NK-92 treated with Interleukin-12 subunit alpha and Interleukin-12 subunit beta, amount 100 ng/mL, for 24 hours (cell line): ENCODE measurements at regions not wholly inside any gene's neighbourhood (a gene's known extent, or its start where the extent isn't known, plus 50 kb on each side); places are given as distances from the start of the nearest gene placed in this dataset.
"Not testable (repeated sequence)": the region's sequence is repeated elsewhere in the genome, so short reads cannot be mapped to it uniquely, and the experiment has no call there.

Experiments
- DNase-seq: peaks from one replicate; lab custom pipeline; 2025; lab: John Stamatoyannopoulos, UW

GRCh38 chr6:3900744-3901336, 51.7 kb downstream of the FAM50B start:
- DNase-seq, result no peak

DNA sequence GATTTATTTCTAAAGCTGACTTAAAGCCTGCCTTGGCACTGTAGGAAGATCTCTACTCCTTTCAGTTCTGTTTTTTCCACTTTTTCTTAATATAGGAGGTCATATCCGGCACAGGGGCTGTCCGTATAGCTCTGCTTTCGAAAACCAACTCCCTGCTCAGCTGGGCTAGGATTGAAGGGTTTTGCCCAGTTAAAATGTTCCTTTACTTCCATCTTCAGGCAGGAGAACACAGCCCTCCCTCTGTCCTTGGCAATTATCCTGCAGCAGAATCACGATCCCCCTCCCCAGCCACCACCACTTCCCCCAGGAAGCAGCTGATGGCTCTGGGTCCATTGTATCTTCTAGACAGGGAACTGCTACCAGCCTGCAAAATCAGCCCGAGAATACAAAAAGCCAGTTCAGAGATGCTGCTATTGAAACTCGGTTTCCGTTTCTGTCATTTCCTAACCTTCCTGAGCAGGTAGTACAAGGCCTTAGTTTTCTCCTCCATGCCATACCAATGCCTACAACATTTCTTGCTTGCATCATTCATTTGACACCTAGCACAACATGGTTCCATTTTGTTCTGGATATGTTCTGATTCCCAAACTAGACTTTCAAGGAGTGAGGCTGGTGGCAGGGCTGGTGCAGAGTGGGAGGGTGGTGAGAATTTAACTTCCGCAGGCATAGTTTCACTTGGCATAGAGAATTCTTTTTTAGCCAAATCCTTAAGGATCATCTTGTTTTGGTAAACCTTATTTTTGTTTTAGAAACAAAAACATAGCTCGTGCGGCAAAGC, 53.9 kb downstream of the FAM50B start:
- no peak for DNase-seq

GRCh38 chr6:3904518-3904917, 55.3 kb downstream of the FAM50B start:
- no peak for DNase-seq

GRCh38 chr6:3905945-3906845, 57.0 kb downstream of the FAM50B start:
- DNase-seq, result no peak

- no peak for DNase-seq
Observed at GRCh38 chr6:3906846-3907151, 57.6 kb downstream of the FAM50B start.

DNA sequence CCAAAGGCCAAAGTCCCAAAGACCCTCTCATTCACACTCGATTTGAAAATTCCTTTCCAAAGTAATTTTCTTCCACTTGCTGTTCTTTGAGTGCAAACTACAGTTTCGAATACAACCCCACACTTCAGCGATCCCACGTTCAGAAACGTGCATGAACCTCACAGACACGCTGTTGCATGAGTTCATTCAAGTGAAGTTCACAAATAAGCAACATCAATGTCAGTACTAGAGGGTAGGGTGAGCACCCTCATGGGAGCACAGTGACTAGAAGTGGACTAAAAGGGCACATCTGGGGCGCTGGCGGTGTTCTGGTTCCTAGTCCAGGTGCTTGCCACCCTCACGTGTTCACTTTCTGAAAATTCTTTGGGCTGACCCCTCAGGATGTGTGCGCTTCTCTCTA, 59.0 kb downstream of the FAM50B start:
- no peak for DNase-seq

GRCh38 chr6:3908961-3909360, 59.8 kb downstream of the FAM50B start:
- no peak for DNase-seq

DNA sequence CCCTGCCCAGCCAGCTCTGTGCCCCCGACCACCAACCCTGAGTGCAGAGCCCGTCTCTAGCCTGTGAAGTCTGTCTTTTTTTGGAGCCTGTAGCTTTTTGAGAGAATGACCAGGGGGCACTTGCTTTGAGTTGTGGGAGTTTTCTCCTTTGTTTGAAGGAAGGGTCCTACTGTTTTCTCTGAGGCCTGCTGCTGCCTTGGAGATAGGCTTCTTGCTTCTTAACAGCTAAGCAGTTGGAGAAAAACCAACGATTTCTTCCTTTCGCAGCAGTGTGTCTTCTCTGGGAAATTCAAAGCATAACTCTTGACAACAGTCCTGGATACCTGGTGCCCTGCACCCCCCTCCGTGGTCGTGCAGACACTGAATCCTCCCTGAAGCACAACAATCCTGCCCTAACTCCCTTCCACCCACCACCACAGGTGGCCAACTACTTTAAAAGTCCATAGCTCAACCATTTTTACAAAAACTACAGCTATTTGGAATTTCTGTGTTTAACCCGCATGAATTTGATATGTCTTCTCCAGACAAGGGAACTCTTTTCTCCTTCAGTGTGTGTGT, 61.0 kb downstream of the FAM50B start:
- DNase-seq, result no peak

DNA sequence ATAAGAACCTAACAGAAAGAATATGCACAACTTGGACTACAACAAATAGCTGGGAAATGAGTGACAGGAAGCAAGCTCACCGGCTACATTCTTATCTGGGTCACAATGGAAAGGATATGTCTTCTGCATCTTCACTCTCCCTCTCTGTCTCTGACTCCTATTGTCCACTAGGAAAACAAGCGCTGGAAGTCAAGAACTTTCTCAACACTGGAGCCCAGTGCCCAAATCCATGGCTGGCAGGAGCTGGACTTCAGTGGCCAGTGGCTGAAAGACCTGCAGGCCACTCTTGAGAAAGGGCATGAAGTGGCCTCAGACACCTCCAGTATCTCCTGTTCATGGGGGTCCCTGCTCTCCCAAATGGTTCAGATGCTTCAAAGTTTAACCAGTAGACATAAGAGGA, 62.0 kb downstream of the FAM50B start:
- no peak for DNase-seq

- DNase-seq, result no peak
Observed at GRCh38 chr6:3911614-3912336, 62.6 kb downstream of the FAM50B start.

DNA sequence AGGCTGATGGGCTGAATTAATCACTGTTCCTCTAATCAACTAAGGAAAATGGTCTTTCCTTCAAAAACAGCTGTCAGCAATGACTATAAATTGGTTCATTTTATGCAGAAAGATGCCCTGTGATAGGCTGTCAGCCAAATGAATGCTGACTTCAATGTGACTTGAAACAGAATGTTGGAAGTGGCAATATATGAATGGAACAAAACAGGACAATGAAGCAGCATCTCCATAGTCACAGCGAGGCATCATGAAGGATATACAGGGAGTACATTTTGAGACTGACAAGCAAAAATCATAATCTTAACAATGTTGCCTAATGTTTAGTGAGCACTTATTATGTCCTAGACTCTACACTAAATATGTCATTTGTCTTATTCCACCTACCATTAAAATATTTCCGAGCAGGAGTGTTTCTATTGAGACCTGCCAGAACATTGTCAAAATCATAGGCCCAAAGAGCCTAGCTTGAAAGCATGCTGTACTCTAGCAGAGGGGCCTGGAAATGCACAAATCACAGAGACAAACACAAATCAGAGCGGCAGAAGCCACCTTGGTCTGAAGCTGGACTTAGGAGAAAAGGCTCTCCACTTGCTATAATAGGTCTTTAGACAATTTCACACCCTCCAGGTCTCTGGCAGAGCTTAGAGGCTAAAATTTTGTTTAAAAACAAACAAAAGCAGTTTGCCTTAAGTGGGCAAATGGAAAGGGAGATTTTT, 63.3 kb downstream of the FAM50B start:
- no peak for DNase-seq

DNA sequence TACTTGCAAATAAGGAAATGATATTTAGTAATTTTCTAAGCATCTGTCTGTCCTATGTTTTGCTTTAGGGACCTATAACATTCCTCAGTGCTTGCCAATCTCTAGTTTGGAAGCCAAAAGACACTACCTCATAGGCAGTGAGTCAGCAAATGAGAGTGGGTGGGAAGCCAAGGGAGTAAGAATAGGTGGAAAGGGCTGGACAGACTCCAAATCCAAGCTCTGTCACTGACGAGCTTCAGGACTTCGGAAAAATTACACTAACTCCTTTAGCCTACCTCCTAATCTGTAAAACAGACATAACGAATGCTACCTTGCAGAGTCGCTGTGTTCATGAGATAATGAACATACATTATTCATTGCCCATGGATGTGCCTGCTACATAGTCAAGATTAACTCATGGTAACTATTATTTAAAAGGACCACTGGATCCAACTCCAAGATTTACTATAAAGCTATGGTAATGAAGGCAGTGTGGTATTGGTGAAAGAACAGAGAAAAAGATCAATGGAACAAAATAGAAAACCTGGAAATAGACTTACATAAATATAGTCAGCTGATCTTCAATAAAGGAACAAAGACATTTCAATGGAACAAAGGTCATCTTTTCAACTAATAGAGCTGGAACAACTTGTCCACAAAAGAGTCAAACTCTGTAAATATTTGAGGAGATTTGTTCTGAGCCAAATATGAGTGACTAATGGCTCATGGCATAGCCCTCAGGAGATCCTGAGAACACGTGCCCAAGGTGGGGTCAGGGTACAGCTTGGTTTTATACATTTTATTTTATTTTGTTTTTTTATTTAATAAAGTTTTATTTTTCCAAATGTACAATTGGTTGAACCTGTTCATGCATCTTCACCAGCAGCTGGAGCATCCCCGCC, 64.1 kb downstream of the FAM50B start:
- no peak for DNase-seq

DNA sequence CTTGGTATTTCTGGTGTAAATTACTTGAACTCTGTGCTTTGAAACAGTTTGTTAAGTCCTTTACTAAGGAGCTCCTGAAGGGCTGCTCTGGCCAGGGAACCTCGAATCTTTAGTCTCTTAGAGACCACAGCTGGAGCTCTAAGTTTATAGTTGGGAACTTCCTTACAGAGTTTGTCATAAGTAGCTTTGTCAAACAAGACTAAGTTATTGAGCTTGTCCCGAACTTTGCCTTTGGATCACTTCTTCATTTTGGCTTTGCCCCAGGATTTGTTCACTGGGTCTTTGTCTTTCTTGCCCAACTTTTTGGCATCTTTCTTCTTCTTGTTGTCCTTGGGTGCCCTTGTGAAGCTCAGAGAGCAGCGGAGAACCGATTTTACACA, 64.8 kb downstream of the FAM50B start:
- DNase-seq, result no peak

- DNase-seq, result no peak
Observed at GRCh38 chr6:3915076-3915791, 66.1 kb downstream of the FAM50B start.

DNA sequence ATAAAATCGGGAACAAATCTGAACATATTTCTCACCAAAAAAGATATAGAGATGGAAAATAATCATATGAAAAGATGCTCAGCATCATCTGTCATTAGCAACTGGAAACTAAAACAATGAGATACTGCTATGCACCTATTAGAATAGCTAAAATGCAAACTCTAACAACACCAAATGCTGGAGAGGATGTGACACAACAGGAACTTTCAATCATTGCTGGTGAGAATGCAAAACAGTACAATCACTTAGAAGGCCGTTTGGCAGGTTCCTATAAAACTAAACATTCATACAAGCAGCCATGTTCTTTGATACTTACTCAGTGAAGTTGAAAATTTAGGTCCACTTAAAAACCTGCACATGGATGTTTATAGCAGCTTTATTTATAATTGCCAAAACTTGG, 67.0 kb downstream of the FAM50B start:
- no peak for DNase-seq

- DNase-seq, result not testable (repeated sequence)
Observed at GRCh38 chr6:3916749-3917148, 67.6 kb downstream of the FAM50B start.

GRCh38 chr6:3918469-3918868, 69.3 kb downstream of the FAM50B start:
- no peak for DNase-seq

GRCh38 chr6:3919130-3919628, 70.0 kb downstream of the FAM50B start:
- no peak for DNase-seq

- no peak for DNase-seq
Observed at GRCh38 chr6:3919849-3920248, 70.7 kb downstream of the FAM50B start.

DNA sequence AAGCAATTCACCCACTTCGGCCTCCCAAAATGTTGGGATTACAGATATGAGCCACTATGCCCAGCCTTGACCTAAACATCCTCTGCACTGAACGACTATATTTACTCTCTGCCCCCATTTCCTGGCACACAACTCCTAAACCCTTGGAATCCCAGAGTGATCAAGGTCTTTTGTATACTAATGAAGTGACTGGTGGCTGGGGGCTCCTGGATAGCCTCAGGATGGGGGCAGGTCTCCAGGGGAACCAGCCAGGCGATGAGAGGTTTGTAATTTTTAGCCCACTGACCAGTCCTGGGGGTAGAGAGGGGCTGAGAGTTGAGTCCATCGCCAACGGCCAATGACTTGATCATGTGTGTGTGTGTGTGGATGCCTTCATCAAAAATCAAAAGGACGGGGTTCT, 71.1 kb downstream of the FAM50B start:
- DNase-seq, result no peak
